ENCODE measurements at regions not wholly inside any gene's neighbourhood (a gene's known extent, or its start where the extent isn't known, plus 50 kb on each side); places are given as distances from the start of the nearest gene placed in this dataset.
"Not testable (repeated sequence)": the region's sequence is repeated elsewhere in the genome, so short reads cannot be mapped to it uniquely, and the experiment has no call there.

DNA sequence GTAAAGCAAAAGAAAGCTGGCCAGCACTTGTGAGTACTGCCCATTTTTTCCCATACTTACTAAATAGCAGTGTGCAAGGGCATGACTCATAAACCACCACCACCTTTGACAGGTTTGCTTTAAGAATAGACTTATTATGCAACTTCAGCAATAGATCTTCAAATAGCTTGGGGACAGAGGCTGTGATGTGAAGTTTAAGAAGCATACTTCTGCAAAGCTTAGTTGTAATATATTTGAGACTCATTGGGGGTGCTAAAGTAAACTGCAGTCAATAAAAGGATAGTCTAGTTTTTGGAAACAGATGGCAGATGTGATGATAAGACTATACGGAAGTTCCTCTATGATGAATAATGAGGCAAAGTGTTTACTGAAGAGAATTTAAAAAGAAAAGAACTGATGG is 210.0 kb downstream of the PLA2G4A start:
- in situ Hi-C loops (cut with HindIII; ENCODE audit: low sequenced_read_pairs): no loop called here

DNA sequence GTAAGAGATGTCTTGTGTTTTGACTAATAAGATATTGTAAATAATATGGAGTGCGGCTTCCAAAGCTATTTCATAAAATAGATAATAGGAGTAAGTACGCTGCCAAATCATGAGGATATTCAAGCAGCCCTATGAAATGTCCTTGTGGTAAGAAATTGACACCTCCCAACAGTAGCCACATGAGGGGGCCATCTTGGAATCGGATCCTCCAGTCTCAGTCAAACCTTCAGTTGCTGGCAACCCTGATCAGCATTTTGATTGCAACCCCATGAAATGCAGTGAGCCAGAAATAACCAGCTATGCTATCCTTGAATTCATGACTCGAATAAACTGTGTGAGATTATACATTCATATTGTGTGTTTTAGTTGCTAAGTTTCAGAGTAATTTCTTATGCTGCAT is 212.4 kb downstream of the PLA2G4A start:
- in situ Hi-C loops (cut with HindIII; ENCODE audit: low sequenced_read_pairs): no loop called here

DNA sequence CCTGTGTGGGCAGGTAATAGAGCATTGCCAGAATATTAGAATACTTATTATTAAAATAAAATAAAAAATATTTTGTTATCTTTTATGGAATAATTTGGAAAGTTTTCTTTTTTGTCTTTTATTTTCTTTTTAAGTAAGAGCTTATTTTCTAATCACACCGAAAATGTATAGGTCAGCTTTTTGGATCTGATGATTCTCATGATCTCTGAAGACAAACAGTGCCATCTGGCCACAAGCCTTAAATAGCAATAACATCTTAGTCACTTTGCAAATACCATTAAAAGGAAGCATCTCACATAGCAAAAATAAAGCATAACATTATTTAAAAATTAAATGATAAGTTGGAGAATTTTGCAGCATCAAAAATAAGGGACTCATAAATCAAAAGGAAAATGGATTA is 213.8 kb downstream of the PLA2G4A start:
- in situ Hi-C loops (cut with HindIII; ENCODE audit: low sequenced_read_pairs): no loop called here

DNA sequence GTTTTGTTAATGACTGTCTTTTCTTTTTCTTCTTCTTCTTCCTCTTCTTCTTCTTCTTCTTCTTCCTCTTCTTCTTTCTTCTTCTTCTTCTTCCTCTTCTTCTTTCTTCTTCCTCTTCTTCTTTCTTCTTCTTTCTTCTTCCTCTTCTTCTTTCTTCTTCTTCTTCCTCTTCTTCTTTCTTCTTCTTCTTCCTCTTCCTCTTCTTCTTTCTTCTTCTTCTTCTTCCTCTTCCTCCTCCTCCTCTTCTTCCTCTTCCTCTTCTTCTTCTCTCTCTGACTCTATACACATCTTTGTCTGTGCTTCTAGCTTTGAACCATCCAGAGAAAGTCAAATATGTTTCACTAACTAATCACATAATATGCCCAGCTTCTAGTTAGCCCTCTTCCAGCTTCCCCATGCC is 214.7 kb downstream of the PLA2G4A start:
- in situ Hi-C loops (cut with HindIII; ENCODE audit: low sequenced_read_pairs): not testable (repeated sequence)

DNA sequence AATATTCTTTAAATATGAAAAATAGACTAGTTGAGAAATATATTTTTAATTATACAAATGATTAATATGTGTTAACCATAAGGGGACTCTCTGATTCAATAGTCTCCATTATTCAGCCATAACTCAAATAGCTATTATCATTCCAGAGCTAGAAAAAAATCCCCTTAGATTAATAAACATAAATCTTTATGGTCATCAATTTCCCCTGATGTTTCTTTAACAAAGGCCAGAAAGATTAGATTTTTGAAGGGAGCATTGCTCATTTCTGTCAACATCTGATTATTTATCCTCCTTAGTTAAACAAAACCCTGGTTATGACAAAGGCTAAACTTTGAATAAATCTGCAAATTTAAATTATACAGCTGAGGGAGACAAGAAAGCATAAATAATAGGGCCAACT is 215.7 kb downstream of the PLA2G4A start:
- in situ Hi-C loops (cut with HindIII; ENCODE audit: low sequenced_read_pairs): no loop called here

DNA sequence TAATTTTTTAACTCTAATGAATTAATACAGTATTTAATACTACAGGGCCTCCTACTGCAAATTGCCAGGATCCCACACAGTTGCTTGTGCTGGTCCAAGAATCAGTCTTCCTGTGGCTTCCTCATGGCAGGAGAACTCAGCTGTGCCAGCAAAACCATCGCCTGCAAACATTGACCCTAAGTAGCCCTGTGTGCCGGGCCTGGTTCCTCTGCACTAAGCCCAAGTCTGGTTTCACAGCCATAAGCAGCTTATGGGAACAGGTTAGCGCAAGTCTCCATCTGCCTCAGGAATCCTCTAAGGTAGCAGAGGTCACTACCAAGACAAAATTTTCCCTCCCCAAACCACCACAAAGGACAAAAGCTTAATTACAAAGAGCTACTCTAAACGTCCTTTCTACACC is 216.6 kb downstream of the PLA2G4A start:
- in situ Hi-C loops (cut with HindIII; ENCODE audit: low sequenced_read_pairs): no loop called here

DNA sequence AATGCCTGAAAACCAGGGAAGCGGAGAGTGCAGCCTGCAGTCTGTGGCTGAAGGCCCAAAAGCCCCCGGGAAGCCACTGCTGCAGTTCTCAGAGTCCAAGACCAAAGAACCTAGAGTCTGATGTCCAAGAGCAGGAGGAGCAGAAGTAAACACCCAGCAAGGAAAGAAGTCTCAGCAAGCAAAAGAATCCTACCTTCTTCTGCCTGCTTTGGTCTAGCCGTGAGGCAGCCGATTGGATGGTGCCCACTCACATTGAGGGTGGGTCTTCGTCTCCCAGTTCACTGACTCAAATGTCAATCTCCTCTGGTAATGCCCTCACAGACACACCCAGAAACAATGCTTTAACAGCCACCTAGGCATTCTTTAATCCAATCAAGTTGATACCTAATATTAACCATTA is 217.5 kb downstream of the PLA2G4A start:
- in situ Hi-C loops (cut with HindIII; ENCODE audit: low sequenced_read_pairs): no loop called here

DNA sequence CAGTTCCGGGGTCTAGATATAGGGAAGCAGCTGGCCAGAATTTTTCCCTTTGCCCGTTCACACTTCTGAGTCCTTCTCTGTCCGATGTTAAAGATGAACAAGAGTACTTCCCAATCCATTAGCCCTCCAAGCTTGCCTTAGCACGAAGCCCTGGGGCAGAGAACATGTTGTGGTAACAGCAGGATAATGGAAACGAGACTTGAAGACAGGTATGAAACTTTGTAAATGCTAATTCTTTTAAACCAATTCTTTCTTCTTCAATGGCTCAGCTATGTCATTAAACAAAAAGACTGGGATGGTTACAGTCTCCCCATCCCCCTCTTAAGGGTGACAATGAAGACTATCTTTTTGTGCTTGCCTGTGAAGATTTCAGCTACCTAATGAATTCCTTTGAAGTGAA is 218.5 kb downstream of the PLA2G4A start:
- in situ Hi-C loops (cut with HindIII; ENCODE audit: low sequenced_read_pairs): no loop called here

DNA sequence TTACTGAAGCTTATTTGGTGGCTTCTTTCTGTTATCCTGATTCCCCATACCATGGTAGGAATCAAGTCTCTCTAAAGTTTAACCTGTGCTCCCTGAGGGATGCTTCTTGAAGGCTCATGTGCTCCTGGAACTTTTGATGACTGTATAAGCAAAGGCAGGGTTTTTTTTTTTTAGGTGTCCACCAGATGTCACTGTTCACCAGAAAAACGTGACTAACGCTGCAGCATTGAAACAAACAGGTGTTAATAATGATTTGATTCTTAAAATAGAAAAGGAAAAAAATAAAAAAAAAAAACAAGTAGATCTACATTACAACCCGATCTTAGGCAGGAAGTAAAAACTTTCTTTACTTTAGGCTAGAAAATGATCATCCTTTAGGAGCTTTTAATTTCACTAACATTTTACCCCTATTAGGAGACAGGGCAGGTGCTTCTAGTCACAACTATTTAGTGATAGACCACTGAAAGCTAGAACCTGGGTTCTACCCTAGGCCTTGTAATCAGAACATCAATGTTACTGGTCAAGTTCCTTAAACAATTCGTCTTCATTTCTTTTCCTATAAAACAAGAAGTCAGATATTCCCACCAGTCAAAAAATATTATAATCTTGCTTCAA is 223.0 kb downstream of the PLA2G4A start:
- in situ Hi-C loops (cut with HindIII; ENCODE audit: low sequenced_read_pairs): no loop called here

DNA sequence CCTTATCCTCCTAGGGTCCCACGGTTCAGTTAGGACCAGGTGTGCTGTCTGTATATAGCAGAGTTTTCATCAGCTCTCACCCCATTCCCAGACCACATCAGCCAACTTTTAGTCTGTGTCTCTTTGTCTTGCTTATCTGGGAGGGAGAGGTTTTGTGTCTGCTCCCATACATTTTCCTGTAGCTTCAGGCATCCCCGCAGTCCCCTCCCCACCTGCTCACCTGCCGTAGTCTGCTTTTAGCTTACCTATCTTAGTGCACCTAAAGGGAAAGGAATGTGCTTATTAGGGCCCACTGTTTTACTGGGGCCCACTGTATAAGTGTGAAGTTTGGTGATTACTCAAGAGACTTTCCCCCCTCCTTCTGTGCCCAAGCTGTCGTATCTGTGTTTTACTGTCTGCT is 225.1 kb downstream of the PLA2G4A start:
- in situ Hi-C loops (cut with HindIII; ENCODE audit: low sequenced_read_pairs): no loop called here

DNA sequence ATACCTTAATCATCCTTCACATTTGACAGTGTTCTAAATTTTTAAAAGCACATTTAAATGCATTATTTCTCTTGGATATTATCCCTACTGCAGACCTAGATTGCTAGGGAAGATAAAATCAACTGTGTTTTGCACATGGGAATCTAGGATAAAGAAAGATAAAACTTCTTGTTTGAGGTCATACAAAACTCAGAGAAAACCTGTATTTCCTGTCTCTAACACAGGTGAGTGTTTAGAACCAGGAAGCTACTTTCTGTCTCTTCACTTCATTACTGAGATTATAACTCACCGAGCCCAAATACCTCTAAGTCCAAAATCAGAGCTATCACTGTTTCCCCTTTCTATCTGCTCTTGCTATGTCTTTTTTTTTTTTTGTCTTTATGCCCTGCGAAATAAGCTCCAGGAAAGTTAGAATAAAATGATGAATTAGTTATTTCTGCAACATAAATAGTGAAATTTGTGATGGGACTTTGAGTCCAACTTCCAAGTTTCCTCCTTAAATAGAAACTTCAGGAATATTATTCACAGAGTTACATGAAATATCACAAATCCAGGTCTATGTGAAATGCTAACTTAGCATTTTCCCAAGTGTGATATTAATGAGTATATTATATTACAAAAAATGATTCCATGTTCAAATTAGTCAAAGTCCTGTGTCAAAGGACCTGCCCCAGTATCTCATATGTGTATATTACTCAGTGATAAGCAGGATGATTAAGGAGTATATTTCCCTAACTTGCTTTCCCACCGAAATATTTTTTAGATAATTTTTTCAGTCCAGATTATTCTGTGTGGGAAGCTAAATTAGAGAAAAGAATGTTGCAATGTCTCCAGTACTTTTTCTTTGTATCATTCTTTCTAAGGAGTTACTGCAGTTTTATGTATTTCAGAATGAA is 226.4 kb downstream of the PLA2G4A start:
- in situ Hi-C loops (cut with HindIII; ENCODE audit: low sequenced_read_pairs): no loop called here

DNA sequence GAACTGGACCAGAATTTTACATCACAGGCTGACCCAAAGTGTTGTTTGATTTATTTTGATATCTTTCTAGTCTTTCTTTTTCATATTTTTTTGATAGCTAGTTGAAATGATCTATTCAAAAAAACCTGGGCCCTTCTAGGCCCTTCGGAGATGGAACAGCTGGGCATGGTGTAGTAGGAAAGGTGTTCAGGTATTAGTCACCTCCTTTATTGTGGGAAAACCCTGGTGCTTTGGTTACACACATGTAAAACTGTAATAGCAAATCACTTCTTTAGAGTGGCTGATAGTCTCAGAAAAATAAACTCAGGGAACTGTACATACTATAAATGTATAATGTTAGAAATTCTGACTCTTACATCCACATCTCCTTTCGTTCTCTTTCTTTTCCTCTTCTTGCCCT is 234.5 kb downstream of the PLA2G4A start:
- in situ Hi-C loops (cut with HindIII; ENCODE audit: low sequenced_read_pairs): no loop called here

DNA sequence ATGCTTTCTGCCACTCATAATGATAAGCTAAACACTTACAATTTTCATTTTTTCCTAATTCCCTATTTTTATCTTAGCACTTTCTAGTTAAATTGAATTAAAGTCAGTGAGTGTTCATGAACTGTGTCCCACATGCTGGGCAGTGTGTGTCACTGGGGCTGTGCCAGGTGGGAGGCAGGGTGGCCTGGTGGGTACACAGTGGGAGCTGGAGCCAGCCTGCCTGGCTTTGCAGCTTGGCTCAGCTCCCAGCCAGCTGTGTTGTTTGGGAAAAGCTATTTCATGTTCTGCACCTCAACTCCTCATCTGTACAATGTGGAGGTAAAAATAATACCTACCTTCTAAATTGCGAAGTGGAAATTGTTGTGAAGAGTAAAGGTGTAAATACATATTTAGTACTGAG is 238.4 kb downstream of the PLA2G4A start:
- in situ Hi-C loops (cut with HindIII; ENCODE audit: low sequenced_read_pairs): no loop called here

DNA sequence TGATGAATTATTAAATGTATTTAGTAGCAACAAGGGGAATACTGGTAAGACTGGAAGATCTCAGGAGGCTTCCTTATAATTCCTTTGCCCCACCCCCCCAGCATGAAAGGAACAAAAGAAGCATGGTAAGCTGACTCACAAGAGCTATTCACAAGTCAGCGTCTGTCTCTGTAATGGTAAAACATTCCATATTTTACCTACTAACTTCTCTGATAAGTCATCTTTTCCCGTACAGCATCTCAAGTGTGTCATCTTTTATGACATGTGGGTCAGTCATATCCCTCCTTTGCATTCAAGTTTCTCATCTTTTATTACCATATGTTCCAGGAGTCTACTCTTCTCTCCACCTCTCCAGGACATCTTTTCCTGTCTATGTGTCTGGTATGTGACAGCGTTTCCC is 241.3 kb downstream of the PLA2G4A start:
- in situ Hi-C loops (cut with HindIII; ENCODE audit: low sequenced_read_pairs): no loop called here

DNA sequence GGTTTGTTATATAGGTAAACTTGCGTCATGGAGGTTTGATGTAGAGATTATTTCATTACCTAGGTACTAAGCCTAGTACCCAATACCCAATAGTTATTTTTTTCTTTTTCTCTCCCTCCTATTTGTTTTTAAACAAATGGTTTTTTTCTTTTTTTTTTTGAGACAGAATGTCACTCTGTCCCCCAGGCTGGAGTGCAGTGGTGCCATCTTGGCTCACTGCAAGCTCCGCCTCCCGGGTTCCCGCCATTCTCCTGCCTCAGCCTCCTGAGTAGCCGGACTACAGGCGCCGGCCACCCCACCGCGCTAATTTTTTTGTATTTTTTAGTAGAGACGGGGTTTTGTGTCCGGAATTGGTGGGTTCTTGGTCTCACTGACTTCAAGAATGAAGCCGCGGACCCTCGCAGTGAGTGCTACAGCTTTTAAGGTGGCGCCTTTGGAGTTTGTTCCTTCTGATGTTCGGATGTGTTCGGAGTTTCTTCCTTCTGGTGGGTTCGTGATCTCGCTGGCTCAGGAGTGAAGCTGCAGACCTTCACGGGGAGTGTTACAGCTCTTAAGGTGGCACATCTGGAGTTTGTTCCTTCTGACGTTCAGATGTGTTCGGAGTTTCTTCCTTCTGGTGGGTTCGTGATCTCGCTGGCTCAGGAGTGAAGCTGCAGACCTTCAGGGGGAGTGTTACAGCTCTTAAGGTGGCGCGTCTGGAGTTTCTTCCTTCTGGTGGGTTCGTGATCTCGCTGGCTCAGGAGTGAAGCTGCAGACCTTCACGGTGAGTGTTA is 243.7 kb downstream of the PLA2G4A start:
- in situ Hi-C loops (cut with HindIII; ENCODE audit: low sequenced_read_pairs): not testable (repeated sequence)

DNA sequence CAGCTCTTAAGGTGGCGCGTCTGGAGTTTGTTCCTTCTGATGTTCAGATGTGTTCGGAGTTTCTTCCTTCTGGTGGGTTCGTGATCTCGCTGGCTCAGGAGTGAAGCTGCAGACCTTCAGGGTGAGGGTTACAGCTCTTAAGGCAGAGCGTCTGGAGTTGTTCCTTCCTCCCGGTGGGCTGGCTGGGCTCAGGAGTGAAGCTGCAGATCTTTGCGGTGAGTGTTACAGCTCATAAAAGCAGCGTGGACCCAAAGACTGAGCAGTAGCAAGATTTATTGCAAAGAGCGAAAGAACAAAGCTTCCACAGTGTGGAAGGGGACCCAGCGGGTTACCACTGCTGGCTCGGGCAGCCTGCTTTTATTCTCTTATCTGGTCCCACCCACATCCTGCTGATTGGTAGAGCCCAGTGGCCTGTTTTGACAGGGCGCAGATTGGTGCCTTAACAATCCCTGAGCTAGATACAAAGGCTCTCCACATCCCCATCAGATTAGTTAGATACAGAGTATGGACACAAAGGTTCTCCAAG is 244.3 kb downstream of the PLA2G4A start:
- in situ Hi-C loops (cut with HindIII; ENCODE audit: low sequenced_read_pairs): not testable (repeated sequence)

DNA sequence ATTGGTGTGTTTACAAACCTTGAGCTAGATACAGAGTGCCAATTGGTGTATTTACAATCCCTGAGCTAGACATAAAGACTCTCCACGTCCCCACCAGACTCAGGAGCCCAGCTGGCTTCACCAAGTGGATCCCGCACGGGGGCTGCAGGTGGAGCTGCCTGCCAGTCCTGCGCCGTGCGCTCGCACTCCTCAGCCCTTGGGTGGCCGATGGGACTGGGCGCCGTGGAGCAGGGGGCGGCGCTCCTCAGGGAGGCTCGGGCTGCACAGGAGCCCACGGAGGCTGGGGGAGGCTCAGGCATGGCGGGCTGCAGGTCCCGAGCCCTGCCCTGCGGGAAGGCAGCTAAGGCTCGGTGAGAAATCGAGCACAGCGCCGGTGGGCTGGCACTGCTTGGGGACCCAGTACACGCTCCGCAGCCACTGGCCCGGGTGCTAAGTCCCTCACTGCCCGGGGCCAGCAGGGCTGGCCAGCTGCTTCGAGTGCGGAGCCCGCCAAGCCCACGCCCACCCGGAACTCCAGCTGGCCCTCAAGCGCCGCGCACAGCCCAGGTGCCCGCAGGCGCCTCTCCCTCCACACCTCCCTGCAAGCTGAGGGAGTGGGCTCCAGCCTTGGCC is 245.0 kb downstream of the PLA2G4A start:
- in situ Hi-C loops (cut with HindIII; ENCODE audit: low sequenced_read_pairs): not testable (repeated sequence)

DNA sequence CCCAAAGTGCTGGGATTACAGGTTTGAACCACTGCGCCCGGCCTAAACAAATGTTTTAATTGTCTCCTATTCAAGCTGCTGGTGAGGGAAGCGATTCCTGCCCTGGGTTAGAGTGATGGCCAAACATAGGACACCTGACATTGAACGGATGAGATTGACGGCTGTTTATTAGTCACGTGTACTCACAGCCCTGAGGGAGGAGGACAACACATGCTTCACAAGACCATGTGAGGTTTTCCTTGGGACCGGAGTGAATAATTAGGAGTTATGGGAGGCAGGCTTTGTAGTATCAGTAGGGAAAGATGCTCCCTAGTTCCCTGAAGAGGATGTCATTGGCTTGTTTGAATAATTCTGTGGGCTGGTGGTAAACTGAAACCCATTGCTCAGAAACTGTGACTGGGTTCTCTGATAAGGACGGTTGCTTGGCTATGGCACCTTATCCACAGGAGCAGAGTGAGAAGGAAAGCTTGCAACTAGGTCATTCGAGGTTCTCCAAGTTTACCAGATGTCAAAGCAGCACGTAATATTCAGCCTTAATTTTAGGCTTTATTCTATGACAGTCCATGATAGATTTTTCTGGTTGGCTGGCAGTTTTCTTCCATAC is 245.8 kb downstream of the PLA2G4A start:
- in situ Hi-C loops (cut with HindIII; ENCODE audit: low sequenced_read_pairs): no loop called here

DNA sequence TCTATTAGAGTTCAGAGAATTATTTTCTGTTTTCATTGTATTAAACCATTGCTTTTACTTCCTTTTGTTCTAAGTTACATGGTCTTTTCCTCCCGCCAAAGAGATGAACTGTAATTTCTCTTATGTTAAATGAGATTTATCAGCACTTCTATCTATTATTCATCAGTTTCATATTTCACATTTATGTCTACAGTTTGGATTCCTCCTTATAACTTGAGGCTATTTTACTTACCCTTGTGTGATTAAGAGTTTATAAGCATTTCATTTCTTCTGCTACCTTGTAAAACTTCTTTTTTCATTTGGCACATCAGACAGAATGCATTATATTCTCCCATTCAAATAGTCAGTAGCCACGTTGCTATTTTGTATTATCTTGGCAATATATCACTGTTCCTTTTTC is 248.2 kb downstream of the PLA2G4A start:
- in situ Hi-C loops (cut with HindIII; ENCODE audit: low sequenced_read_pairs): no loop called here

DNA sequence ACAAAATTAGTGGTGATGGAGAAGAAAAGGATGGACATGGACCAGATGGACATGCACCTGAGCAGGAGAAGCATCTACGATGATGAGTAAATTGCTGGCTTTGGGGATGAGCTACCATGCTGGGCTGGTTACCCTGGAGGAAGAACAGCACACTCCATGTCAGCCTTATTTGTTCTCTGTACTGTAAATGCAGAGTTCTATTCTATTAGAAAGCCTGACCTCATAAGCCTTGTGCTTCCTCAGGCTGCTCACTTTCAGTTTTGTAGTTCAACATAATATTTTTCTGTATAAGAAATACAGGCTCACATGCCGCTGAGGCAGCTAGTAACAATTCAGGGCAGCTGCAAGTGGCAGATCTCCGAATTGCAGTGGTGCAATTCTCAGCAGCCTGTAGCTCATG is 249.6 kb downstream of the PLA2G4A start:
- in situ Hi-C loops (cut with HindIII; ENCODE audit: low sequenced_read_pairs): no loop called here

DNA sequence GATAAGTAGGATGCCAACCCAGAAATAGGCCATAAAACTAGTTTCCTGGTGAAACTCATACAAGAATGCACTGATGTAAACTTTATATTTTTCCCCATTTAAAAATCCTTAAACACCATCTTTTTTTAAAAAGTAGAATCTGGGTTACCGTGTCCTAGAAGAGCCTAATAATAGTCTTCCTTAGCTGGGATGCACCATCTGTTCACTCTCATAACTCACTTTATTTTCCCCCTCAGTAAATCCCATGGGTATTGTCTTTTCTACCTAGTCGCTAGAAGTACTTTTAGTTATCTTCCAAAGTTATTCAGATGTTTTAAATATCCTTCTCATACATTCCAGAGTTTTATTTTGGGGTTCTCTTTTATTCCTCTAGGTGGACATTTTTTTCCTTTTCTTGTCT is 250.2 kb downstream of the PLA2G4A start:
- in situ Hi-C loops (cut with HindIII; ENCODE audit: low sequenced_read_pairs): no loop called here

Data from DLD1 (cell line).